ENCODE measurements at regions not wholly inside any gene's neighbourhood (a gene's known extent, or its start where the extent isn't known, plus 50 kb on each side); places are given as distances from the start of the nearest gene placed in this dataset.

GRCh38 chr5:6046296-6046967 is 331.9 kb downstream of the MED10 start:
- TF ChIP-seq CTCF (IDR thresholded peaks at IDR 0.05) (no peak), POLR2A (IDR thresholded peaks at IDR 0.05) (no peak), POLR2AphosphoS5 (IDR thresholded peaks at IDR 0.05) (no peak), EP300 (IDR thresholded peaks at IDR 0.05) (no peak)

Measured in sigmoid colon (tissue), 4 donors.